Skin epidermis (tissue), 12 donors: ENCODE measurements at regions not wholly inside any gene's neighbourhood (a gene's known extent, or its start where the extent isn't known, plus 50 kb on each side); places are given as distances from the start of the nearest gene placed in this dataset.

ENCODE experiments used
- H3K27ac ChIP-seq, 21 experiments: fragments of 200-600 bp; sonication (generic) in 11 of 21; one replicate each; pipeline ENCODE4 v1.5.0; 2020; ENCODE audit warnings: mild to moderate bottlenecking in 3 of 21, inconsistent platforms in 2 of 21, moderate library complexity in 2 of 21
- H3K4me3 ChIP-seq, 7 experiments: fragments of 200-600 bp; sonication (generic) in 2 of 7; one replicate each; pipeline ENCODE4 v1.5.0; 2020; ENCODE audit warnings: inconsistent platforms in 2 of 7, mild to moderate bottlenecking in 2 of 7, moderate library complexity in 1 of 7

DNA sequence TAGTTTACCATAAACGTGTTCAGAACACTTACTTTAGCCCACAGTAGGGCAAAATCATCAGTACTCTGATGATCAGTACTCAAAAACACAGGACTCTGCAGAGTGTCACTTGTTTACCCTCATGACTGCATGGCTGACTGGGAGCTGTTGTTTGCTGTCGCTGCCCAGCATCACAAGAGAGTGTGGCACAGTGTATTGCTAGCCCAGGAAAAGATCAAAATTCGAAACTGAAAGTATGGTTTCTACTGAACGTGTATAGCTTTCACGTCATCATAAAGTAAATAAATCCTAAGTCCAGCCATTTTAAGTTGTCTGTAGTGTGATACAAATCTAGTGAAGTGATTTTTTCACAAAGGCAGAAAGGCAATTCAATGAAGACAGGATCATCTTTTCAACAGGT lies 184.6 kb downstream of the RAMP3 start:
- H3K27ac ChIP-seq, result no peak overlapping the region
- no peak overlapping the region for H3K4me3 ChIP-seq

DNA sequence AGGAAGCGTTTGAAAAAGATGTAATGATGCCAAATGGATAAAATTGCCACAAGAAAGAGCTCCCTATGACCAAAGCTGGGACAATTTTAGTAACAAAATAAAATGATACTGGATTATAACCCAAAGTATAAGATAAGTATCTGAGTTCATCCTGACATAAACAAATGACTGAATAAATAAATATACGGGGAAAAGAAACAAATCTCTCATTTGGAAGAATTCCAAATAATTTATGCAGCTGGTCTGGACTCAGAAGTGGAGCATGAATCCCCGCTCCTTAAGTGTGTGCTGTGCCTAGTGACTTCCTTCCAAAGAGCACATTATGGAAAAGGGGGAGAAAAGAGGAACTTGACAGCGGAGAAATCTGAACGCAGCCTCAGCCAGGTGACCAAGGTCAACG lies 186.2 kb downstream of the RAMP3 start:
- H3K4me3 ChIP-seq, result no peak overlapping the region

DNA sequence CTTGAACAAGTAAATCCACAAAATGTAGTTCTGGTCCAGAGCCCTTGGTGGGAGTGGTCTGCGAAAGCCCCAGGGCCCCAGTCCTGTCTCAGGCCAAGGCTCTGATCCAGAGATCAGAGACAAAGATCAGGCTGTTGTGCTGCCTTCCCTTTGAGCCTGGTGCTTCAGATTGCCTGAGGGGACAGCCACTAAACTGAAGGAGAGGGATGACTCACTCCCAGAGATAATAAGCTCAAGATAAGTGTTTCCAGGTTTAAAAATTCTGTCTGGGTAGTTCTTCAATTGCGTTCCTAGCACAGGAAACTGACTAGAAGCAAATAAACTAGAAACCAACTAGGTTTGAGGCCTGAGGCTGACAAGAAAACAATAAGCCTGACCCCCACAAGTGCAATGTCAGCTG lies 190.2 kb downstream of the RAMP3 start:
- H3K4me3 ChIP-seq, result no peak overlapping the region
- H3K27ac ChIP-seq, result no peak overlapping the region

More for the DNA sequence above, 186.2 kb downstream of the RAMP3 start:
- no peak overlapping the region for H3K27ac ChIP-seq

- H3K27ac ChIP-seq, result no peak overlapping the region
These were observed 191.5 kb downstream of the RAMP3 start for GRCh38 chr7:45349090-45349489.

GRCh38 chr7:45350896-45351295 lies 193.3 kb downstream of the RAMP3 start:
- H3K27ac ChIP-seq, result no peak overlapping the region
- no peak overlapping the region for H3K4me3 ChIP-seq

More at GRCh38 chr7:45349090-45349489, 191.5 kb downstream of the RAMP3 start:
- no peak overlapping the region for H3K4me3 ChIP-seq

DNA sequence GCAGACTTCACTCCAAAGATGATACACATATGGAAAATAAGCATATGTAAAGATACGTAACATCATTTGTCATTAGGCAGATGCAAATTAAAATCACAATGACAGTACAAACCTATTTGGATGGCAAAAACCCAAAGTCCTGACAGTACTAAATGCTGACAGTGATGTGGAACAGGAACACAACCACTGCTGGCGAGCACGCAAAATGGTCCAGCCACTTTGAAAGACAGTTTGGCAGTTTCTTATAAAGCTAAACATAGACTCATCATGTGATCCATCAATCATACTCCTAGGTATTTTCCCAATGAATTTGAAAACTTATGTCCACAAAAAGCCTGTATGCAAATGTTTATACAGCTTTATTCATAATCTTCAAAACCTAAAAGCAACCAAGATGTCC lies 200.7 kb downstream of the RAMP3 start:
- no peak overlapping the region for H3K4me3 ChIP-seq
- no peak overlapping the region for H3K27ac ChIP-seq

- H3K27ac ChIP-seq, result no peak overlapping the region
- H3K4me3 ChIP-seq, result no peak overlapping the region
These were observed 201.7 kb downstream of the RAMP3 start for GRCh38 chr7:45359250-45359649.

DNA sequence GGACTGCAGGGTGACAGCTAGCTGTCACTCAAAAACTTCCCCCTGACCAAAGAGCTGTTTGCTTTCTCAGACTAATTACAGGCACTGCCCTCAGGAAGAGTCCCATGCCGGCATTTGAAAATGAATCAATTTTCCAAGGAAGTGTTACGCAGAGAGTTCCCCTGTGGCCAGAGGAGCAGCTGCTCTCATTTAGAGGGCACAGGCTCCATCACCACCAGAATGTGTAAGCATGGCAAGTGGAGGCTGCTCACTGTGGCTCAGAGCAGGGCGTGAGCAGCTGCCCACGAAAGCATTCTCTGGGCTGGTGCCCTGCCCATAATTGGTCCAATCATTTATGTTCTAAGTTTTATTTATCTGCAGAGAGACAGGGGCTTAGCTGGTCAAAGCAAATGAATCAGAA lies 202.2 kb downstream of the RAMP3 start:
- no peak overlapping the region for H3K27ac ChIP-seq
- H3K4me3 ChIP-seq, result no peak overlapping the region

- no peak overlapping the region for H3K27ac ChIP-seq
These were observed 206.1 kb downstream of the RAMP3 start for GRCh38 chr7:45363669-45364068.

GRCh38 chr7:45365341-45365740 lies 207.8 kb downstream of the RAMP3 start:
- Histone ChIP-seq H3K4me3 (no peak overlapping the region), H3K27ac (no peak overlapping the region)

More at GRCh38 chr7:45363669-45364068, 206.1 kb downstream of the RAMP3 start:
- no peak overlapping the region for H3K4me3 ChIP-seq

DNA sequence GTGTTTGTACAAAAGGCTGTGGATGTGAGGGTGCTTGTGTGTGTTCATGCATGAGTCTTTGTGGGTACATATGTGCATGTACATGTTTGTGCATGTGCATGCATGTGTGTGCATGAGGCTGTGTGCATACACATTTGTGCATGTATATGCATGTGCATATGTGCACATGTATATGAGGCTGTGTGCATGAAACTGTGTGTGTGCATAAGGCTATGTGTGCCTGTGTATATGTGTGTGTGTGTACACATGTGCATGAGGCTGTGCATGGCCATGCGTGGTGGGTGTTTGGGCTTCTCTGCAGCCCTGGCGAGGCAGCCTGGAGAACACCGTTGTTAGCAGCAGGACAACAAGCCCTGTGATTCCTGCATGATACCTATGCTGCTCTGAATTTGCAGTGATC lies 207.7 kb upstream of the ADCY1 start:
- no peak overlapping the region for H3K4me3 ChIP-seq
- no peak overlapping the region for H3K27ac ChIP-seq

DNA sequence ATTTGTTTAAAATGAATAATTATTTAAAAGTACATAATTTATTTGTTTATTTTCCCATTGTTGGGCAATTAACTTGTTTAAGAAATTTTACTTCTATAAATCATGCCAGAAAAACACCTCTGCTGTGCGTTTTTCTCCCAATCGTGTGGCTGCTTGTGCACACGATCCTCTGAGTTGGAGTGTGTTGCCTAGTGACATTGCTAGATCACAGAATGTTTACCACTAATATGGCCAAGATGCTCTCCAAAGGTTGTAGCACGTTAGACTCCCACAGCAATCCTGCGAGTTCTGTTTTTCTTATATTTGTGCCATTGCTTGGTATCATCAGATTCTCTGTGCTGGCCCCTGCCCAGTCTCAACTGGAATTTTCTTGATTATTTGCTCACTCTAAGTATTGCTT lies 207.1 kb upstream of the ADCY1 start:
- Histone ChIP-seq H3K4me3 (no peak overlapping the region), H3K27ac (no peak overlapping the region)

GRCh38 chr7:45368129-45368807 lies 205.9 kb upstream of the ADCY1 start:
- H3K27ac ChIP-seq, result no peak overlapping the region
- H3K4me3 ChIP-seq, result no peak overlapping the region

DNA sequence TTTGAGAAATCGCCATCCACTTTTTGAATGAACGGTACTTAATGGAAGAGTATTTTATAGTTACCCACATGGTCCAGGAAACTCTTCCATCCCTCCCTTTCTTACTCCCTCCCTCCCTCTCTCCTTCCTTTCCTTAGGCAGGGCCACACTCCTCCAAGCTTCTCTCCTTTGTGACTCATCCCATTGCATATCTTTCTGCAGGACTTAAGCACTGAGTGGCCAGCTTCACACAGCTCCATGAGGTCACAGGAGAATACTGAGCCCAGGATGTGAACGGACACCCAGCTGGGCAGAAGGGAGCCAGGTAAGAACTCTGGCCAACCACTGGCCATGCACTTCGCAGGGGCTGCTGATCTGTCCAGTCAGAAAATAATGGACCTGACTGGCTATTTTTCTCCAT lies 189.7 kb upstream of the ADCY1 start:
- no peak overlapping the region for H3K27ac ChIP-seq

DNA sequence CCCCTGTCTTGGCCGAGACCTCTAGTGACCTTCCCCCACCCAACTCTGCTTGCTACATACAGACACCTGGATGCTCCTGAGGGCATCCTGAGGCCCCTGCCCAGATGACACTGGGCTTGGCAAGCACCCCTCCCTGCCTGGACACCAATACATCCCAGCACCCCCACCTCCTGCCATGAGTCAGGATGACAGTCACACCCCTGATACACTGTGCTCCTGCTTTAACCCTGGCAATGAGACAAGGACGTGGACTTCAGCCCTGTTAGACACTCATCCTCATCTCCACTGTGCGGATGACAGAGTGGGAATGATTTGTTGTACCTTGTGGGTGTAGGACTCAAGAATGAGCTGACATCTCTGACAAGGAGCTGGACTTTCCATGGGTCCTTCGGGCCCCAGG lies 186.3 kb upstream of the ADCY1 start:
- Histone ChIP-seq H3K27ac (no peak overlapping the region), H3K4me3 (no peak overlapping the region)

More for the DNA sequence above, 189.7 kb upstream of the ADCY1 start:
- H3K4me3 ChIP-seq, result no peak overlapping the region

DNA sequence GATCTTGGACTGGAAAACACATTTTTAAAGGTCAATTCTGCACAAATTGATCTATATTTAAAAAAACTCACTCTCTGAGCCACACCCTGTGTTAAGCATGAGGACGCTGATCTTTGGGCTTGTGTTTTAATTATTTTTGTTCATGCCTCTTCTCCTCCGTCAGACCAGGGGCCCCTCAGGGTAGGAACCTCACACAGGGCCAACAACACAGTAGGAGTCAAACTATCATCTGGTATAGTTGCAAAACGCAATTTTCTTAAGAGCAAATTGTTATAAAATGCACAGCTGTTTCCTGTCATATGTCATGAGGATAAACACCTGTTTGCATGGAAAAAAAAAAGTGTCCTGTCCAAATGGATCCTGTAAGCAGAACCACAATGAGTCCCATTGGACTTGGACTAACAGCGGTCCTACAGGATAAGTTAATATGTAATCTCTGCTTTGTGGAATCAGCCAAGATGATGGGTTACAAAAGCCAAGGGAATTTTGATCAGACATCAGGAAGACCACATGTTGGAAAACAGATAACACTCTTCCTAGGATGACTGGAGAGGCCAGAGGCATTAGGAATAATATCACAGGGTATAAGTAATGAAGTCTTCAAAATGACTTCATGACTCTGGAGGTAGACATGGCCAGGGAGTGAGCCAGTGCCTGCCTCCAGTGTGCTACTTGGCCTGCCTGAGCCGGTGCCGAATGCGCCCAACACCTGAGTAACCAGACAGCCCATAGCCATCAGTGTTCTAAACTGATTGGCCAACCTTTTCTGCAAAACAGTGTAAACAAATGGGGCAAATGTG lies 184.9 kb upstream of the ADCY1 start:
- Histone ChIP-seq H3K4me3 (no peak overlapping the region), H3K27ac (no peak overlapping the region)

GRCh38 chr7:45390180-45390579 lies 184.0 kb upstream of the ADCY1 start:
- H3K27ac ChIP-seq, result no peak overlapping the region

DNA sequence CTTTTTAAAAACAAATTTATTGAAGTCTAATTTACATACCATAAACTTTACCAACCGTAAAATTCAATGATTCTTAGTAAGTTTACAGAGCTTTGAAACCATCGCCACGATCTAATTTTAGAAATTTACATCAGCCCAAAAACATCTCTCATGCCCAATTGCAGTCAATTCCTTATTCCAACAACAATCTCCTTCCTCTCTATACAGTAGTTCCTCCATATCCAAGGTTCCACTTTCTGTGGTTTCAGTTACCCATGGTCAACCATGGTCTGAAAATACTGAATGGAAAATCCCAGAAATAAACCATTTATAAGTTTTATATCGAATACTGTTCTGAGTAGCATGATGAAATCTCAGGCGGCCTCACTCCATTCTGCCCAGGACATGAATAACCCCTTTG lies 183.4 kb upstream of the ADCY1 start:
- H3K4me3 ChIP-seq, result no peak overlapping the region
- H3K27ac ChIP-seq, result no peak overlapping the region

More at GRCh38 chr7:45390180-45390579, 184.0 kb upstream of the ADCY1 start:
- no peak overlapping the region for H3K4me3 ChIP-seq

DNA sequence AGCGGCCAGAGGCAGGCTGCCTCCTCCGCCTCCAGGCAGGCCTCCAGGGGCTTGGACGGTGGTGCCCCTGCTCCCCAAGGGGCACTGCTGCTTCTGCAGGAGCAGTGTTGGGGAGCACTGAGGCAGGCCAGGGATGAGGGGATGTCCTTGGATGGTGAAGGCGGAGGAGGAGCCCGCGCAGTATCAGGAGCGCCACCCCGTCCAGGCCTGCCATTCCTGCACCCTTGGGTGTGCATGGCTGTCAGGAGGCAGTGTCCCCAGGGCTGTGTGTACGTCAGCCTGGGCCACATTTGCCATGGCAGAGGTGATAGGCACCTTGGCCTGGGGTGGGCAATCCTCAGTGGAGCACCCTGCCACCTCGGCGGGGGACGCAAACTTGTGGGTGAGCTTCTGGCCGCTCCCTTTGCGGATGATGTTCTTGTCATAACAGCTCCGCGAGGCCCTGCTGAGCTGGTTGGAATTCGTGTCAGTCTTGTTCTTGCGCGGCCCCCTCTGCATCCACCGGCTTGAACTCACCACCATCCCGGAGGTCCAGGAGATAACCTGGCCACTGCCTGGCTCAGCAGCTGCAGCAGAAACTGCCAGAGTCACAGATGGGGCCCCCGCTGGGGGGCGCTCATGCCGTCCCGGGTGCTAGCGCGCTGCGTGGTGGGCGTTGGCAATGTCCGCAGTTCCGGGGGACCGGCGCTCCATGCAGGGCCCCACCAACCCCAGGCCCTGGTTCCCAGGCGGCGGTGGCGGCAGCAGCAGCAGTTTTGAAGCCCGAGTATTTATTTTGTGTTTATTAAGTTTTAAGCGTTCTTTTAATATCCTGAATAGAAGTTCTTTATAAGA lies 182.3 kb upstream of the ADCY1 start:
- Histone ChIP-seq H3K4me3 (no peak overlapping the region), H3K27ac (no peak overlapping the region)

GRCh38 chr7:45394117-45394708 lies 180.0 kb upstream of the ADCY1 start:
- Histone ChIP-seq H3K27ac (no peak overlapping the region), H3K4me3 (no peak overlapping the region)
